ENCODE measurements at regions not wholly inside any gene's neighbourhood (a gene's known extent, or its start where the extent isn't known, plus 50 kb on each side); places are given as distances from the start of the nearest gene placed in this dataset.

DNA sequence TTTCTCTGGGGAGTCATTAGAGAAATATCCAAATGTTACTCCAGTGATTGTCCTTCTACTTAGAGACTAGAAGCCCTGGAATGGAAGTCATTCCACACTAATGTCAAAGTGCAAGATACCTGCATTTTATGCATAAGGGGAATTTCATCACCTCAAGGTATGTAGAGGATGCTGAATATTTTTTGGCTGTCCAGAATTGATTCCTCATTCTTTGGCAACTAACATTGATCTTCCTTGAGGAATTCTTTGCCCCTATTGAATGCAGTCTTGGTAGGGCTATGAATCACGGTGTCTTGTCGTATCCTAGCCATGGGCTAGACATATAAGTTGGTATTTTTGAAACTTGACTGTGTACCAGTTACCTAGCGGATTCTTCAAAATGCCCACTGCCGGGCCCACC lies 271.1 kb downstream of the CNTN3 start:
- H3K27me3 ChIP-seq (ENCODE audit: control insufficient read depth, insufficient read depth, low read length), result no peaks in the 10 kb centered on the region
- H3K4me3 ChIP-seq (ENCODE audit: low read depth, low read length), result no peak overlapping the region
- TF ChIP-seq, protein P1, sequence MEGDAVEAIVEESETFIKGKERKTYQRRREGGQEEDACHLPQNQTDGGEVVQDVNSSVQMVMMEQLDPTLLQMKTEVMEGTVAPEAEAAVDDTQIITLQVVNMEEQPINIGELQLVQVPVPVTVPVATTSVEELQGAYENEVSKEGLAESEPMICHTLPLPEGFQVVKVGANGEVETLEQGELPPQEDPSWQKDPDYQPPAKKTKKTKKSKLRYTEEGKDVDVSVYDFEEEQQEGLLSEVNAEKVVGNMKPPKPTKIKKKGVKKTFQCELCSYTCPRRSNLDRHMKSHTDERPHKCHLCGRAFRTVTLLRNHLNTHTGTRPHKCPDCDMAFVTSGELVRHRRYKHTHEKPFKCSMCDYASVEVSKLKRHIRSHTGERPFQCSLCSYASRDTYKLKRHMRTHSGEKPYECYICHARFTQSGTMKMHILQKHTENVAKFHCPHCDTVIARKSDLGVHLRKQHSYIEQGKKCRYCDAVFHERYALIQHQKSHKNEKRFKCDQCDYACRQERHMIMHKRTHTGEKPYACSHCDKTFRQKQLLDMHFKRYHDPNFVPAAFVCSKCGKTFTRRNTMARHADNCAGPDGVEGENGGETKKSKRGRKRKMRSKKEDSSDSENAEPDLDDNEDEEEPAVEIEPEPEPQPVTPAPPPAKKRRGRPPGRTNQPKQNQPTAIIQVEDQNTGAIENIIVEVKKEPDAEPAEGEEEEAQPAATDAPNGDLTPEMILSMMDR (IDR thresholded peaks at IDR 0.05; ENCODE audit: insufficient read depth, low read length, severe bottlenecking), result no peak
- no peaks in the 10 kb centered on the region for H3K36me3 ChIP-seq (ENCODE audit: control insufficient read depth, insufficient read depth, low read length)
- no peak for FAIRE-seq
- DNase-seq (ENCODE audit: low read depth), result no peak

DNA sequence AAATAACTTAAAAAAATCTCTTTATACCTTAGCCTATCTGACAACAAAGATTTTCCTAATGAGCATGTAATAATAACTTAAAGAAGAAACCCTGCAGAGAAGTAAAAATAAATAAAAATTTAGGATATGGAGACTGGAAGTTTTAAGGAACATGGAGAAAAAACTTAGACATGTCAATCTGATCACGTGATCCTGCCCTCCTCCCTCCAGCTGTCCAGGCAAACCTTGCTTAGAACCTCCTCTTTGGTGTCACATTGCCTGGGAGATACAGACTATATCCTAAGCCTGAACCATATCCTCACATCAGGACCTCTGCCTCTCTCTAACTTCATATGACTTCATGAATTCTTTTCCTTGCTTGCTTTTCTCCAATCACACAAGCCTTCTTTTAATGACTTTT lies 275.5 kb downstream of the CNTN3 start:
- no peak overlapping the region for H3K4me3 ChIP-seq (ENCODE audit: low read depth, low read length)
- H3K36me3 ChIP-seq (ENCODE audit: control insufficient read depth, insufficient read depth, low read length), result no peaks in the 10 kb centered on the region
- TF ChIP-seq, protein P1 (IDR thresholded peaks at IDR 0.05; ENCODE audit: insufficient read depth, low read length, severe bottlenecking), result no peak
- DNase-seq (ENCODE audit: low read depth), result no peak
- no peaks in the 10 kb centered on the region for H3K27me3 ChIP-seq (ENCODE audit: control insufficient read depth, insufficient read depth, low read length)
- FAIRE-seq, result no peak

DNA sequence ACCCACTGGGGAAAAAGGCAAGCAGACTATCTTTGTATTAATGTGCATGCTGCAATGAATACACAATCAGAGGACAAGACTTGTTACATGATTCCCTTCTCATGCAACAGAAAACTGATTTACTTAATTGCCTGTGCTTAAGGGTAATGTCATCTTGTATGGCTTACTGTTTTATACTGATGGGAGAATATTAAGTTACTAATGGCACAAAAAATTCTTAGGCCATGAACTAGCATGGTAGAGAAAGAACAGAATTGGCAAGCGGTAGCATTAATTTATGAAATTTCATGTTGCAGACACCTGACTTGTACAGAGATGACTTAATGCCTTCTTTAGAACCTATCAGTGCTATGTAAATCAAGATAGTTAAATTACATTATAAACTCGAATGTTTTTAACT lies 282.3 kb downstream of the CNTN3 start:
- H3K36me3 ChIP-seq (ENCODE audit: control insufficient read depth, insufficient read depth, low read length), result no peaks in the 10 kb centered on the region
- DNase-seq (ENCODE audit: low read depth) (no peak), FAIRE-seq (no peak)
- TF ChIP-seq, protein P1 (IDR thresholded peaks at IDR 0.05; ENCODE audit: insufficient read depth, low read length, severe bottlenecking), result no peak
- no peak overlapping the region for H3K4me3 ChIP-seq (ENCODE audit: low read depth, low read length)
- H3K27me3 ChIP-seq (ENCODE audit: control insufficient read depth, insufficient read depth, low read length), result no peaks in the 10 kb centered on the region

DNA sequence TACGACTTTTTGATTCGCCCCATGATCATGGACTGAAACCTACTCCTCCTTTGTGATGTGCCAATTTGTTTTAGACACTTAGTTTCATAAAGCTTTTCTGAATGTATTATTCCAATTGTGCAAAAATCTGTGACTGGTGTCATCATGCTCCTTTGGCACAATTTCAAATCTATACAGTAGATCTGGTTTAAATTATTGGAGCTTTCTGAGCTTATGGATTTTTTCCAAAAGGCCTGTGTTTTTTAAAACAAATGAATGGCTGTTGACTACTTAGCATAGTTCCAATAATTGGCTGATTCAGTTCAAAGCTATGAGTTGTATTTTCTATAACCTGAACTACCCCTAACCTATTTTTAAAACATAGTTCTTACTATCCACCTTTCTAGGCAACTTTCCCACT lies 282.7 kb downstream of the CNTN3 start:
- H3K27me3 ChIP-seq (ENCODE audit: control insufficient read depth, insufficient read depth, low read length), result no peaks in the 10 kb centered on the region
- FAIRE-seq (no peak), DNase-seq (ENCODE audit: low read depth) (no peak)
- no peak overlapping the region for H3K4me3 ChIP-seq (ENCODE audit: low read depth, low read length)
- no peaks in the 10 kb centered on the region for H3K36me3 ChIP-seq (ENCODE audit: control insufficient read depth, insufficient read depth, low read length)
- TF ChIP-seq, protein P1 (IDR thresholded peaks at IDR 0.05; ENCODE audit: insufficient read depth, low read length, severe bottlenecking), result no peak

DNA sequence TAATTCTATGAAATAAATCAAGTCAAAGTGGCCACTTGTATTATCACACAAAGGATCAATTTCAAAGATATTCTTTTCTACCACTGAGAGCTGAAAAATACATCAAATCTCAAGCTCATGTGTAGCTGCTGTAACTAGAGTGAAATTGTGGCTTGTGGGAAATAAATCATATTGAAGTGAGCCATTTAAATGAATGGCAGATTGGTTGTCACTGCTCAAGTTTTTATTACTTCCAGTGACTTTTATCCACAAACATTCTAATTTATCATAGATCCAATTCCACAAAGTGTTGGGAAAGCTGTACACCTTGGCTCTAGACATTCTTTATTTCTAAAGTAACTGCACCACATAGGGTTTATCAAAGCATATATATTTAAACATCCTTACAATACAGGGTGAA lies 285.4 kb downstream of the CNTN3 start:
- H3K4me3 ChIP-seq (ENCODE audit: low read depth, low read length), result no peak overlapping the region
- H3K27me3 ChIP-seq (ENCODE audit: control insufficient read depth, insufficient read depth, low read length), result no peaks in the 10 kb centered on the region
- DNase-seq (ENCODE audit: low read depth) (no peak), FAIRE-seq (no peak)
- no peaks in the 10 kb centered on the region for H3K36me3 ChIP-seq (ENCODE audit: control insufficient read depth, insufficient read depth, low read length)
- TF ChIP-seq, protein P1 (IDR thresholded peaks at IDR 0.05; ENCODE audit: insufficient read depth, low read length, severe bottlenecking), result no peak

DNA sequence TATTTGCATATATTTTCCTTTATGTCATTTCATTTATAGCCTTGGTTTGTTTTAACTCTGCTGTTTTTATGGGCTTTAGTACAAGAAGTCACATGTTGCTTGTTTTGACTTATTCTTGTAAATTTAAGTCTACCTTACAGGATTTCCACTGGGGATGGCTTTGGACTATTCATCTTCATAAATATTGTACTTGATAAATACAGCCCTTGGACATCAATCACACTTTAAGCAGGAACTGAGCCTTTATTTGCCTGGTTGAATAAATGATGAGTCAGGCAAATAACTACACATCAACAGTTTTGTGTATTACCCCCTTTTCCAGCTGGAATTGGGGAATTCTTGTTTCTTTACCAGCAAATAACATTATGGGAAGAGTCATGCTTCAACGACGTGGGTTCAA lies 286.0 kb downstream of the CNTN3 start:
- Histone ChIP-seq H3K36me3 (ENCODE audit: control insufficient read depth, insufficient read depth, low read length) (no peaks in the 10 kb centered on the region), H3K27me3 (ENCODE audit: control insufficient read depth, insufficient read depth, low read length) (no peaks in the 10 kb centered on the region), H3K4me3 (ENCODE audit: low read depth, low read length) (no peak overlapping the region)
- TF ChIP-seq, protein P1 (IDR thresholded peaks at IDR 0.05; ENCODE audit: insufficient read depth, low read length, severe bottlenecking), result no peak
- no peak for FAIRE-seq
- no peak for DNase-seq (ENCODE audit: low read depth)
